Keratinocyte (primary cell): ENCODE measurements at regions not wholly inside any gene's neighbourhood (a gene's known extent, or its start where the extent isn't known, plus 50 kb on each side); places are given as distances from the start of the nearest gene placed in this dataset.

Experiments
- DNase-seq: peaks from one replicate; pipeline ENCODE4 v3.0.0-alpha.2; 2011; ENCODE audit warnings: low read depth, missing footprints, low spot score
- FAIRE-seq: peaks from 2 replicates; lab custom pipeline; 2011; peaks lifted over from hg19 to GRCh38; lab: Jason Lieb, UNC
- H2AFZ ChIP-seq: 2 replicates; pipeline ENCODE4 v1.6.0; 2012; ENCODE audit warnings: low read length, control low read depth, inconsistent platforms; ENCODE audit not compliant: control insufficient read depth
- H3K27ac ChIP-seq: 2 replicates; pipeline ENCODE4 v1.5.1; 2011; ENCODE audit warnings: low read length; ENCODE audit not compliant: control insufficient read depth, insufficient read depth
- H3K27me3 ChIP-seq: 3 replicates; pipeline ENCODE4 v1.6.0; 2011; ENCODE audit warnings: low read length; ENCODE audit not compliant: control insufficient read depth, insufficient read depth; ENCODE audit errors: extremely low read depth
- H3K36me3 ChIP-seq, 2 experiments: 2 replicates in 1 of 2; 3 replicates in 1 of 2; pipeline ENCODE4 v1.5.1; 2011; ENCODE audit warnings: low read length in 2 of 2, mild to moderate bottlenecking in 1 of 2; ENCODE audit not compliant: control insufficient read depth in 2 of 2, insufficient read depth in 2 of 2; ENCODE audit errors: extremely low read depth in 1 of 2
- H3K4me1 ChIP-seq: 3 replicates; pipeline ENCODE4 v1.5.1; 2011; ENCODE audit warnings: low read length; ENCODE audit not compliant: control insufficient read depth, insufficient read depth; ENCODE audit errors: extremely low read depth
- H3K4me2 ChIP-seq: 3 replicates; pipeline ENCODE4 v1.6.0; 2011; ENCODE audit warnings: low read depth, low read length; ENCODE audit not compliant: control insufficient read depth, insufficient read depth; ENCODE audit errors: extremely low read depth
- H3K4me3 ChIP-seq, 3 experiments: fragments of 200-600 bp in 1 of 3; sonication (generic) in 1 of 3; 2 replicates in 2 of 3; 3 replicates in 1 of 3; pipeline ENCODE4 v1.5.1; 2011 to 2016; ENCODE audit warnings: low read length in 3 of 3, mild to moderate bottlenecking in 3 of 3, control low read depth in 2 of 3, inconsistent platforms in 1 of 3, low read depth in 1 of 3, mixed read lengths in 1 of 3, mixed run types in 1 of 3, moderate library complexity in 1 of 3; ENCODE audit not compliant: control insufficient read depth in 2 of 3, insufficient read depth in 2 of 3; ENCODE audit errors: extremely low read depth in 1 of 3
- H3K79me2 ChIP-seq: 2 replicates; pipeline ENCODE4 v1.6.0; 2012; ENCODE audit warnings: low read length; ENCODE audit not compliant: control insufficient read depth, insufficient read depth
- H3K9ac ChIP-seq: 3 replicates; pipeline ENCODE4 v1.6.0; 2011; ENCODE audit warnings: low read length; ENCODE audit not compliant: control insufficient read depth, insufficient read depth; ENCODE audit errors: extremely low read depth
- H3K9me1 ChIP-seq: 3 replicates; pipeline ENCODE4 v1.6.0; 2011; ENCODE audit warnings: low read length; ENCODE audit not compliant: control insufficient read depth, insufficient read depth; ENCODE audit errors: extremely low read depth
- H3K9me3 ChIP-seq: 2 replicates; pipeline ENCODE4 v1.5.1; 2012; ENCODE audit warnings: low read depth, low read length; ENCODE audit not compliant: control insufficient read depth
- H4K20me1 ChIP-seq: 3 replicates; pipeline ENCODE4 v1.6.0; 2011; ENCODE audit warnings: low read length; ENCODE audit not compliant: control insufficient read depth, insufficient read depth; ENCODE audit errors: extremely low read depth
- CTCF ChIP-seq, 3 experiments: IDR thresholded peaks in 1 of 3; conservative IDR thresholded peaks in 1 of 3; optimal IDR thresholded peaks in 1 of 3; 2 replicates in 2 of 3; 3 replicates in 1 of 3; pipeline versions ENCODE3 to v1.5.1; 2011; ENCODE audit warnings: low read length in 3 of 3, mild to moderate bottlenecking in 3 of 3, moderate library complexity in 2 of 3, control low read depth in 1 of 3, inconsistent platforms in 1 of 3; ENCODE audit not compliant: insufficient read depth in 2 of 3; ENCODE audit errors: extremely low read depth in 1 of 3
- EZH2 ChIP-seq: IDR thresholded peaks from one replicate; pipeline ENCODE4 v1.6.1; 2012; ENCODE audit warnings: inconsistent platforms, mild to moderate bottlenecking, low read length, moderate library complexity
- dilution Hi-C: fragments of 300-500 bp; cut with MboI; formaldehyde crosslinking; loops from one replicate; pipeline ENCODE4 v1.7.0; 2020; ENCODE audit warnings: low sequenced_read_pairs; ENCODE audit not compliant: extremely low pct_ligation_motif_present

- TF ChIP-seq CTCF (optimal IDR thresholded peaks at IDR 0.05 in 1 of 3, IDR thresholded peaks at IDR 0.05 in 1 of 3, conservative IDR thresholded peaks at IDR 0.05 in 1 of 3; ENCODE audit: extremely low read depth in 1 of 3, insufficient read depth in 2 of 3, low read length in 3 of 3) (no peak), EZH2 (no peak)
- H2AFZ ChIP-seq: no peak overlapping the region
These were observed 423.5 kb upstream of the CTSO start for GRCh38 chr4:156377036-156377710.

GRCh38 chr4:156374894-156375293 is 421.2 kb upstream of the CTSO start:
- Histone ChIP-seq H3K4me2 (no peak overlapping the region), H3K9me1 (no peaks in the 10 kb centered on the region)
- dilution Hi-C loops: no loop called here

More at GRCh38 chr4:156377036-156377710, 423.5 kb upstream of the CTSO start:
- Histone ChIP-seq H3K27ac (no peak overlapping the region), H3K4me3 (no peak overlapping the region), H3K9me1 (no peaks in the 10 kb centered on the region), H3K9ac (no peak overlapping the region), H4K20me1 (no peaks in the 10 kb centered on the region), H3K27me3 (no peaks in the 10 kb centered on the region), H3K79me2 (no peaks in the 10 kb centered on the region), H3K36me3 (no peaks in the 10 kb centered on the region), H3K4me2 (no peak overlapping the region), H3K9me3 (no peaks in the 10 kb centered on the region), H3K4me1 (no peaks in the 10 kb centered on the region)
- no peak for FAIRE-seq
- DNase-seq: no peak
- dilution Hi-C loops: no loop called here

More at GRCh38 chr4:156374894-156375293, 421.2 kb upstream of the CTSO start:
- no peaks in the 10 kb centered on the region for H3K9me3 ChIP-seq
- no peak overlapping the region for H2AFZ ChIP-seq
- H3K36me3 ChIP-seq: no peaks in the 10 kb centered on the region
- H3K27ac ChIP-seq: no peak overlapping the region
- H4K20me1 ChIP-seq: no peaks in the 10 kb centered on the region
- no peaks in the 10 kb centered on the region for H3K79me2 ChIP-seq
- no peaks in the 10 kb centered on the region for H3K27me3 ChIP-seq
- no peak overlapping the region for H3K9ac ChIP-seq
- DNase-seq (no peak), FAIRE-seq (no peak)
- H3K4me3 ChIP-seq: no peak overlapping the region
- H3K4me1 ChIP-seq: no peaks in the 10 kb centered on the region
- no peak for TF ChIP-seq CTCF (optimal IDR thresholded peaks at IDR 0.05 in 1 of 3, IDR thresholded peaks at IDR 0.05 in 1 of 3, conservative IDR thresholded peaks at IDR 0.05 in 1 of 3; ENCODE audit: extremely low read depth in 1 of 3, insufficient read depth in 2 of 3, low read length in 3 of 3)
- no peak for TF ChIP-seq EZH2
